HFFc6 (cell line): ENCODE measurements at regions not wholly inside any gene's neighbourhood (a gene's known extent, or its start where the extent isn't known, plus 50 kb on each side); places are given as distances from the start of the nearest gene placed in this dataset.

Source experiments
- DNase-seq: peaks from one replicate; pipeline ENCODE4 v3.0.0-alpha.2; 2018
- H3K27ac Mint-ChIP-seq: 2 replicates; pipeline ENCODE4 v1.8.0; 2020; ENCODE audit warnings: mild to moderate bottlenecking, mixed read lengths
- H3K27me3 Mint-ChIP-seq: 2 replicates; pipeline ENCODE4 v1.8.0; 2021; ENCODE audit warnings: mild to moderate bottlenecking, moderate library complexity, mixed read lengths; ENCODE audit not compliant: insufficient read depth
- H3K36me3 Mint-ChIP-seq: 2 replicates; pipeline ENCODE4 v1.8.0; 2021; ENCODE audit warnings: low read depth, mixed read lengths
- H3K4me1 Mint-ChIP-seq: 2 replicates; pipeline ENCODE4 v1.8.0; 2020; ENCODE audit warnings: low read depth, mixed read lengths
- H3K4me3 Mint-ChIP-seq: 2 replicates; pipeline ENCODE4 v1.8.0; 2020; ENCODE audit warnings: mild to moderate bottlenecking, moderate library complexity, mixed read lengths
- H3K9me3 Mint-ChIP-seq: 2 replicates; pipeline ENCODE4 v1.8.0; 2020; ENCODE audit warnings: mild to moderate bottlenecking, mixed read lengths
- CTCF ChIP-seq: fragments of 200-600 bp; sonication (generic); IDR thresholded peaks from 2 replicates; pipeline ENCODE4 v1.5.0; 2021; ENCODE audit warnings: antibody characterized with exemption, mild to moderate bottlenecking

GRCh38 chr3:81910244-81910852 is 148.9 kb upstream of the GBE1 start:
- Mint-ChIP-seq H3K27ac (no peak overlapping the region), H3K4me1 (no peaks in the 10 kb centered on the region), H3K4me3 (no peak overlapping the region), H3K9me3 (no peaks in the 10 kb centered on the region), H3K36me3 (no peaks in the 10 kb centered on the region), H3K27me3 (peaks cover 3% of the 10 kb centered on the region)
- peak; percentile 93 for TF ChIP-seq CTCF
- DNase-seq = peak; percentile 22

- H3K27me3 Mint-ChIP-seq = peaks cover 3% of the 10 kb centered on the region
- H3K9me3 Mint-ChIP-seq = no peaks in the 10 kb centered on the region
- no peak overlapping the region for H3K4me3 Mint-ChIP-seq
- no peaks in the 10 kb centered on the region for H3K4me1 Mint-ChIP-seq
- no peak overlapping the region for H3K27ac Mint-ChIP-seq
- H3K36me3 Mint-ChIP-seq = no peaks in the 10 kb centered on the region
- TF ChIP-seq CTCF = no peak
- DNase-seq = no peak
Measured at GRCh38 chr3:81909796-81910195, 148.4 kb upstream of the GBE1 start.

- H3K4me1 Mint-ChIP-seq = no peaks in the 10 kb centered on the region
- H3K9me3 Mint-ChIP-seq = no peaks in the 10 kb centered on the region
- no peaks in the 10 kb centered on the region for H3K36me3 Mint-ChIP-seq
- H3K27ac Mint-ChIP-seq = no peak overlapping the region
- no peak for DNase-seq
- peaks cover 7% of the 10 kb centered on the region for H3K27me3 Mint-ChIP-seq
- no peak for TF ChIP-seq CTCF
- H3K4me3 Mint-ChIP-seq = no peak overlapping the region
Measured at GRCh38 chr3:81908561-81908960, 147.1 kb upstream of the GBE1 start.

- H3K36me3 Mint-ChIP-seq = no peaks in the 10 kb centered on the region
- 0 out of 2 replicates have a peak, but pooled peaks cover 1% of the 10 kb centered on the region for H3K27me3 Mint-ChIP-seq
- no peak for DNase-seq
- H3K4me1 Mint-ChIP-seq = no peaks in the 10 kb centered on the region
- H3K27ac Mint-ChIP-seq = no peak overlapping the region
- no peaks in the 10 kb centered on the region for H3K9me3 Mint-ChIP-seq
- no peak overlapping the region for H3K4me3 Mint-ChIP-seq
- no peak for TF ChIP-seq CTCF
Measured at GRCh38 chr3:81898336-81898735, 136.9 kb upstream of the GBE1 start.

GRCh38 chr3:81894598-81894997 is 133.2 kb upstream of the GBE1 start:
- no peak overlapping the region for H3K27ac Mint-ChIP-seq
- TF ChIP-seq CTCF = no peak
- H3K27me3 Mint-ChIP-seq = 0 out of 2 replicates have a peak, but pooled peaks cover 1% of the 10 kb centered on the region
- no peaks in the 10 kb centered on the region for H3K36me3 Mint-ChIP-seq
- DNase-seq = no peak
- H3K4me3 Mint-ChIP-seq = no peak overlapping the region
- H3K9me3 Mint-ChIP-seq = no peaks in the 10 kb centered on the region
- H3K4me1 Mint-ChIP-seq = no peaks in the 10 kb centered on the region
